ENCODE measurements at regions not wholly inside any gene's neighbourhood (a gene's known extent, or its start where the extent isn't known, plus 50 kb on each side); places are given as distances from the start of the nearest gene placed in this dataset.

GRCh38 chr5:5649641-5650040, 227.2 kb downstream of the ICE1 start:
- no peak for DNase-seq (ENCODE audit: low read depth)

GRCh38 chr5:5648694-5649093, 226.2 kb downstream of the ICE1 start:
- no peak for DNase-seq (ENCODE audit: low read depth)

GRCh38 chr5:5645891-5646290, 223.4 kb downstream of the ICE1 start:
- DNase-seq (ENCODE audit: low read depth): no peak

GRCh38 chr5:5645198-5645597, 222.7 kb downstream of the ICE1 start:
- no peak for DNase-seq (ENCODE audit: low read depth)

- DNase-seq (ENCODE audit: low read depth): no peak
These were observed 221.8 kb downstream of the ICE1 start for GRCh38 chr5:5644249-5644648.

GRCh38 chr5:5643481-5643880, 221.0 kb downstream of the ICE1 start:
- DNase-seq (ENCODE audit: low read depth): no peak

GRCh38 chr5:5638211-5638610, 215.7 kb downstream of the ICE1 start:
- DNase-seq (ENCODE audit: low read depth): peak; percentile 25

- DNase-seq (ENCODE audit: low read depth): no peak
These were observed 214.7 kb downstream of the ICE1 start for GRCh38 chr5:5637173-5637572.

GRCh38 chr5:5634817-5635216, 212.3 kb downstream of the ICE1 start:
- no peak for DNase-seq (ENCODE audit: low read depth)

GRCh38 chr5:5633579-5633978, 211.1 kb downstream of the ICE1 start:
- no peak for DNase-seq (ENCODE audit: low read depth)

- DNase-seq (ENCODE audit: low read depth): no peak
These were observed 210.2 kb downstream of the ICE1 start for GRCh38 chr5:5632678-5633077.

GRCh38 chr5:5629607-5629978, 207.1 kb downstream of the ICE1 start:
- DNase-seq (ENCODE audit: low read depth): peak; percentile 85

- no peak for DNase-seq (ENCODE audit: low read depth)
These were observed 206.6 kb downstream of the ICE1 start for GRCh38 chr5:5628866-5629606.

- DNase-seq (ENCODE audit: low read depth): no peak
These were observed 203.9 kb downstream of the ICE1 start for GRCh38 chr5:5626412-5626811.

GRCh38 chr5:5625491-5625890, 203.0 kb downstream of the ICE1 start:
- DNase-seq (ENCODE audit: low read depth): no peak

GRCh38 chr5:5623397-5623796, 200.9 kb downstream of the ICE1 start:
- DNase-seq (ENCODE audit: low read depth): no peak

- DNase-seq (ENCODE audit: low read depth): no peak
These were observed 200.3 kb downstream of the ICE1 start for GRCh38 chr5:5622806-5623205.

- no peak for DNase-seq (ENCODE audit: low read depth)
These were observed 197.1 kb downstream of the ICE1 start for GRCh38 chr5:5619546-5619945.

GRCh38 chr5:5617024-5617423, 194.5 kb downstream of the ICE1 start:
- DNase-seq (ENCODE audit: low read depth): no peak

- DNase-seq (ENCODE audit: low read depth): no peak
These were observed 193.9 kb downstream of the ICE1 start for GRCh38 chr5:5616247-5616895.

GRCh38 chr5:5615569-5615968, 193.1 kb downstream of the ICE1 start:
- no peak for DNase-seq (ENCODE audit: low read depth)

- DNase-seq (ENCODE audit: low read depth): no peak
These were observed 190.9 kb downstream of the ICE1 start for GRCh38 chr5:5613261-5613990.

GRCh38 chr5:5612096-5612495, 189.6 kb downstream of the ICE1 start:
- DNase-seq (ENCODE audit: low read depth): no peak
